Right forelimb (tissue), 1 donor: ENCODE measurements at regions not wholly inside any gene's neighbourhood (a gene's known extent, or its start where the extent isn't known, plus 50 kb on each side); places are given as distances from the start of the nearest gene placed in this dataset.

Experiments used
- DNase-seq: peaks from one replicate; pipeline ENCODE4 v3.0.0-alpha.2; 2018

- no peak for DNase-seq
These were observed 63.0 kb upstream of the TAF11L2 start for GRCh38 chr5:17434982-17435381.

GRCh38 chr5:17436350-17436749, 61.7 kb upstream of the TAF11L2 start:
- DNase-seq: no peak

DNA sequence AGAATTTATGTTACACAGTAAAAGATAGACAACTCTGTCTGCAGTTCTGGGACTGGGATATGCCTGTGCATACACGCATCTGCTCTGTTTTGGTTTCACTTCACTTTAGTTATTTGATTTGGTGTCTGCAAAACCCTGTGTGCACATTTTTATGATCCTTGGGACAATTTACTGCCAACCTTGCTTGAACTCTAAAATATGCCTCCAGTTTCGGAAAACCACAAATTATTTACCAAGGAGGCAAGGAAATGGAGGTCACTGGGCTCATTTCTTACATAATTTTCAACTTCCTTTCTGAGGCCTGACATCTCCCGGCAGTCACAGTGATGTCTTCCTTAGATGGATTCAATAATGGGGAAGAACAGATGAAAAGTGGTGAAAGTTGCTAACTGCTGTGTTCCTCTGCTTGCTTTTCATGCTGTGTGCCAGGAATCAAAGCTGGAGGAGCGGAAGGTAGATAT, 61.2 kb upstream of the TAF11L2 start:
- no peak for DNase-seq

GRCh38 chr5:17438027-17438426, 60.0 kb upstream of the TAF11L2 start:
- no peak for DNase-seq

GRCh38 chr5:17439956-17440355, 58.1 kb upstream of the TAF11L2 start:
- DNase-seq: no peak

- DNase-seq: no peak
These were observed 57.3 kb upstream of the TAF11L2 start for GRCh38 chr5:17440766-17441165.

GRCh38 chr5:17441351-17441750, 56.7 kb upstream of the TAF11L2 start:
- DNase-seq: no peak

DNA sequence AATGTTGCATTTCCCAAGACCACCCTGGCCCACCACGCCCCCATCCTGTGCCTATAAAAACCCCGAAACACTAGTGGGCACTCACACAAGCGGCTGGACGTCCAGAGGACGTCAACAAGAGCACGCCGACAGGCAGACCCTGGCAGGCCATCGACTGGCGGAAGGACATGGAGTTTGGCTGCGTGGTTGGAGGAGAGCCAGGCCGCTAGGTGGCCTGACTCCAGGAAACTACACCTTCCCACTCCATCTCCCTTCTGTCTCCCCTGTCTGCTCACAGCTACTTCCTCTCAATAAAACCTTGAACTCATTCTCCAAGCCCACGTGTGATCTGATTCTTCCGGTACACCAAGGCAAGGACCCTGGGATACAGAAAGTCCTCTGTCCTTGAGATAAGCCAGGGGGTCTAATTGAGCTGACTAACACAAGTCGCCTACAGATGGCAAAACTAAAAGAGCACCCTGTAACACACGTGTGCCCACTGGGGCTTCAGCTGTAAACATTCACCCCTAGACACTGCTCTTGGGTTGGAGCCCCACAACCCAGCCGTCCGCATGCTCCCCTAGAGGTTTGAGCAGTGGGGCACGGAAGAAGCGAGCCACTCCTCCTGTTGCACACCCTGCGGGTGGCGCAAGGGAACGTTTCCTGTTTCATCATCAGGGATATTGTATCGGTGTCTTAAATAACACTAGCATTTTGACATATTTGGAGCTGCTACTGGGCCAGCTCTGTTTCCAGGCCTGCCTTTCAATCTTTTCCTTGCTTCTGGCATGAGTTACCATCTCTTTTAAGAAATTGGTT, 54.5 kb upstream of the TAF11L2 start:
- DNase-seq: no peak

- DNase-seq: no peak
These were observed 53.5 kb upstream of the TAF11L2 start for GRCh38 chr5:17444496-17444895.

DNA sequence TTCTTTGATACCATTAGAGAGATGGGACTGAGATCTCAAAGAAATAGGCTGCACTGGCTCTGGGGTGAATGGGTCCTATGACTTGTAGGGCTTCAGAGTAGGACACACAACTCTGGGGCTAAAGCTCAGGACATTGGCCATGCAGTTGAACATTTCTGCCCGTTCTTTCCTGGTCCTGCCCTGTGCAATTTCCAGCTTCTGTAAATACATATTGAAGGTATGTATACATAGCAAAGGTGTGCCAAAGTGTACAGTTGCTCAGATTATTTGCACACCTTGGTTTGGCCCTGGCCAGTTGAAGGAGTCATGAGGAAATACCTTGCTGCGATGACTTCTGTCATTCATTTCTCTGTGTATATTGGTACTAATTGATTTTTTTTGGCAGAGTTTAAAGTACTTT, 52.8 kb upstream of the TAF11L2 start:
- no peak for DNase-seq
